ENCODE measurements at regions not wholly inside any gene's neighbourhood (a gene's known extent, or its start where the extent isn't known, plus 50 kb on each side); places are given as distances from the start of the nearest gene placed in this dataset.

DNA sequence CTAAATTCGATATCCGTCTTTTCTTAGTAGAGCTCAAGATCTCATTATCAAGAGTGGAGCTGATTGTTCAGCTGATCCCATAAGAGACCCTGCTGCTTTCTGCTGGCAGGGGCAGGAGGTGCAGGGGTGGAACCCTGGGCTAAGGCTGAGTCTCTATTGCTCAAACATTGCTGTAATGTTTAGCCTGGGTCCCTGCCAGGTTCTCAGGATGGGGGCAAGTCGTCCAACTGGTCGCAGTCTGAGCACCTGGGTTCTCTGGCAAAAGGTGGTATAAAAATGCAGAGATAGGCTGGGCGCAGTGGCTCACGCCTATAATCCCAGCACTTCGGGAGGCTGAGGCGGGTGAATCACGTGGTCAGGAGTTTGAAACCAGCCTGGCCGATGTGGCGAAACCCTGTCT, 62.0 kb upstream of the NRBF2 start:
- no peak for DNase-seq (ENCODE audit: low read depth, low spot score)
- CTCF ChIA-PET = no interaction called here

DNA sequence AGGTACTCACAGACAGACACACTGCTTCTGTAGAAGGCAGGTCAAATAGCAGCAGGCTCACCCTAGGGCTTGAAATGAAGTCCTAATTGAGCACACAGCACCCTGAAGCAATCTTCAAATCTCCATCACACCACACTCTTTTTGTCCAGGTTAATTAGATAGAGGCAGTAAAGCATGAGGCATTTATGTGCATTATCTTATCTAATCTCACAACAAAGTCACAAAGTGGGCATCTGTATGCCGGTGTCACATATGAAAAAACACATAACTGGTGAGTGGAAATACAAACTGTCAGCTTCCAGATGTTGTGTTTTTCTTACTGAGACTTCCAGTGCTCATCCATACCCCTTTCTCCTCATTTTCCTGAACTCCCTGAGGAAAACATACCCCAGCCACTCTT, 63.8 kb upstream of the NRBF2 start:
- intact Hi-C loops (cut with micrococcal nuclease; ENCODE audit: unreplicated experiment) = no loop called here
- Histone ChIP-seq H3K36me3 (ENCODE audit: control insufficient read depth, insufficient read depth, low read length) (no peaks in the 10 kb centered on the region), H3K4me1 (ENCODE audit: control insufficient read depth, insufficient read depth, low read length) (no peaks in the 10 kb centered on the region), H3K27me3 (ENCODE audit: control insufficient read depth, insufficient read depth, low read length) (peaks cover 47% of the 10 kb centered on the region), H3K27ac (ENCODE audit: low read length) (no peak overlapping the region), H3K9me3 (ENCODE audit: control insufficient read depth, insufficient read depth, low read depth, low read length) (no peaks in the 10 kb centered on the region), H3K4me3 (ENCODE audit: low read depth in 2 of 2, low read length in 2 of 2) (no peak overlapping the region)
- in situ Hi-C loops (cut with HindIII; ENCODE audit: low pct_unique_long_range_greater_than_20kb, low sequenced_read_pairs) = no loop called here
- ATAC-seq (no peak), DNase-seq (ENCODE audit: low read depth, low spot score) (no peak)
- no TSS peak for BruUV-seq (replicated peaks)
- TF ChIP-seq SIN3A (IDR thresholded peaks at IDR 0.05; ENCODE audit: borderline replicate concordance, insufficient read depth, low read depth, low read length) (no peak), TCF7L2 (IDR thresholded peaks at IDR 0.05; ENCODE audit: low read depth, low read length) (no peak)
- TF ChIP-seq, protein P1, sequence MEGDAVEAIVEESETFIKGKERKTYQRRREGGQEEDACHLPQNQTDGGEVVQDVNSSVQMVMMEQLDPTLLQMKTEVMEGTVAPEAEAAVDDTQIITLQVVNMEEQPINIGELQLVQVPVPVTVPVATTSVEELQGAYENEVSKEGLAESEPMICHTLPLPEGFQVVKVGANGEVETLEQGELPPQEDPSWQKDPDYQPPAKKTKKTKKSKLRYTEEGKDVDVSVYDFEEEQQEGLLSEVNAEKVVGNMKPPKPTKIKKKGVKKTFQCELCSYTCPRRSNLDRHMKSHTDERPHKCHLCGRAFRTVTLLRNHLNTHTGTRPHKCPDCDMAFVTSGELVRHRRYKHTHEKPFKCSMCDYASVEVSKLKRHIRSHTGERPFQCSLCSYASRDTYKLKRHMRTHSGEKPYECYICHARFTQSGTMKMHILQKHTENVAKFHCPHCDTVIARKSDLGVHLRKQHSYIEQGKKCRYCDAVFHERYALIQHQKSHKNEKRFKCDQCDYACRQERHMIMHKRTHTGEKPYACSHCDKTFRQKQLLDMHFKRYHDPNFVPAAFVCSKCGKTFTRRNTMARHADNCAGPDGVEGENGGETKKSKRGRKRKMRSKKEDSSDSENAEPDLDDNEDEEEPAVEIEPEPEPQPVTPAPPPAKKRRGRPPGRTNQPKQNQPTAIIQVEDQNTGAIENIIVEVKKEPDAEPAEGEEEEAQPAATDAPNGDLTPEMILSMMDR (IDR thresholded peaks at IDR 0.05) = no peak
- CTCF ChIA-PET = no interaction called here
- POLR2A ChIA-PET = no interaction called here

More for the DNA sequence above, 62.0 kb upstream of the NRBF2 start:
- no peak overlapping the region for H3K27ac ChIP-seq (ENCODE audit: low read length)
- H3K9me3 ChIP-seq (ENCODE audit: control insufficient read depth, insufficient read depth, low read depth, low read length) = no peaks in the 10 kb centered on the region
- ATAC-seq = no peak
- peaks cover 37% of the 10 kb centered on the region for H3K27me3 ChIP-seq (ENCODE audit: control insufficient read depth, insufficient read depth, low read length)
- intact Hi-C loops (cut with micrococcal nuclease; ENCODE audit: unreplicated experiment) = no loop called here
- POLR2A ChIA-PET = no interaction called here
- BruUV-seq (replicated peaks) = no TSS peak
- H3K4me3 ChIP-seq (ENCODE audit: low read depth in 2 of 2, low read length in 2 of 2) = no peak overlapping the region
- TF ChIP-seq, protein P1 (IDR thresholded peaks at IDR 0.05) = no peak
- TF ChIP-seq TCF7L2 (IDR thresholded peaks at IDR 0.05; ENCODE audit: low read depth, low read length) (no peak), POLR2AphosphoS5 (IDR thresholded peaks at IDR 0.05; ENCODE audit: low read depth, low read length) (no peak), SIN3A (IDR thresholded peaks at IDR 0.05; ENCODE audit: borderline replicate concordance, insufficient read depth, low read depth, low read length) (no peak)
- TF ChIP-seq, protein P2, sequence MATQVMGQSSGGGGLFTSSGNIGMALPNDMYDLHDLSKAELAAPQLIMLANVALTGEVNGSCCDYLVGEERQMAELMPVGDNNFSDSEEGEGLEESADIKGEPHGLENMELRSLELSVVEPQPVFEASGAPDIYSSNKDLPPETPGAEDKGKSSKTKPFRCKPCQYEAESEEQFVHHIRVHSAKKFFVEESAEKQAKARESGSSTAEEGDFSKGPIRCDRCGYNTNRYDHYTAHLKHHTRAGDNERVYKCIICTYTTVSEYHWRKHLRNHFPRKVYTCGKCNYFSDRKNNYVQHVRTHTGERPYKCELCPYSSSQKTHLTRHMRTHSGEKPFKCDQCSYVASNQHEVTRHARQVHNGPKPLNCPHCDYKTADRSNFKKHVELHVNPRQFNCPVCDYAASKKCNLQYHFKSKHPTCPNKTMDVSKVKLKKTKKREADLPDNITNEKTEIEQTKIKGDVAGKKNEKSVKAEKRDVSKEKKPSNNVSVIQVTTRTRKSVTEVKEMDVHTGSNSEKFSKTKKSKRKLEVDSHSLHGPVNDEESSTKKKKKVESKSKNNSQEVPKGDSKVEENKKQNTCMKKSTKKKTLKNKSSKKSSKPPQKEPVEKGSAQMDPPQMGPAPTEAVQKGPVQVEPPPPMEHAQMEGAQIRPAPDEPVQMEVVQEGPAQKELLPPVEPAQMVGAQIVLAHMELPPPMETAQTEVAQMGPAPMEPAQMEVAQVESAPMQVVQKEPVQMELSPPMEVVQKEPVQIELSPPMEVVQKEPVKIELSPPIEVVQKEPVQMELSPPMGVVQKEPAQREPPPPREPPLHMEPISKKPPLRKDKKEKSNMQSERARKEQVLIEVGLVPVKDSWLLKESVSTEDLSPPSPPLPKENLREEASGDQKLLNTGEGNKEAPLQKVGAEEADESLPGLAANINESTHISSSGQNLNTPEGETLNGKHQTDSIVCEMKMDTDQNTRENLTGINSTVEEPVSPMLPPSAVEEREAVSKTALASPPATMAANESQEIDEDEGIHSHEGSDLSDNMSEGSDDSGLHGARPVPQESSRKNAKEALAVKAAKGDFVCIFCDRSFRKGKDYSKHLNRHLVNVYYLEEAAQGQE (IDR thresholded peaks at IDR 0.05; ENCODE audit: insufficient read depth in 1 of 2, low read depth in 2 of 2, low read length in 1 of 2) = no peak
- no peaks in the 10 kb centered on the region for H3K36me3 ChIP-seq (ENCODE audit: control insufficient read depth, insufficient read depth, low read length)
- H3K4me1 ChIP-seq (ENCODE audit: control insufficient read depth, insufficient read depth, low read length) = no peaks in the 10 kb centered on the region
- in situ Hi-C loops (cut with HindIII; ENCODE audit: low pct_unique_long_range_greater_than_20kb, low sequenced_read_pairs) = no loop called here
